ENCODE measurements at regions not wholly inside any gene's neighbourhood (a gene's known extent, or its start where the extent isn't known, plus 50 kb on each side); places are given as distances from the start of the nearest gene placed in this dataset.

DNA sequence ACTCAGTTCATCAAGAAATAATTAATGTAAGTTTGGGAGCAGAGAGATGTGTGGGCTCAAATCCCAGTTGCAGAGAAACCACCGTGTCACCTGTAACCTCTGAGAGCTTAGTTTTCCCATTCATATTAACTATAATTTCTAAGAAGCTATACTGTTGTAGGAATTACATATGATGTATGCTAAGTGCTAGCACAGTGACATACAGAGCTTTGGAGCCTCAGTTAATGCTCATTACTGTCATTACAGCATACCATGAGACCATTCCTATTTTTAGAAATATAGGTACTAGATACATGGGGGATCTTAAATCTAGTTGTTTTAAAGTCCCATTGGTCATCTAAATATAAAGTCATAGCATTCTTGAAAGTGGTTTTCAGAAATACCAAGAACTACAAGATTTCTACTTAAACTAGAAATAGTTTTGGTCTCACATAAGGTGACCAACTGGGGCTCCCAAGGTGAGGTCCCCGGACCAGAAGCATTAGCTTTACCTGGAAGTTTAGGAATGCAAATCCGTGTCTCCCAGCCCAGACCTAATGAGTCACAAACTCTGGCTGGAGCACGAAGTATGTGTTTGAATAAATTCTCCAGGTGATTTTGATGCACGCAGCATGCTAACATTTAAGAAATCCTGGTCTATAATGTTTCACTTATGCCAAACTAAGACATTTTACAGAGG, 144.6 kb downstream of the LACC1 start:
- DNase-seq, result no peak
- no peaks in the 10 kb centered on the region for H3K36me3 ChIP-seq
- intact Hi-C loops (cut with DNase I), result no loop called here
- no peaks in the 10 kb centered on the region for H3K9me3 ChIP-seq
- no peak overlapping the region for H3K27ac ChIP-seq
- no peaks in the 10 kb centered on the region for H3K27me3 ChIP-seq
- 92% methylated on average over 5 of the region's 5 CpGs for WGBS, 2 donors
- TF ChIP-seq CTCF (IDR thresholded peaks at IDR 0.05), result no peak
- TF ChIP-seq POLR2AphosphoS5 (IDR thresholded peaks at IDR 0.05), result no peak
- H3K4me3 ChIP-seq, result no peak overlapping the region
- no peaks in the 10 kb centered on the region for H3K4me1 ChIP-seq

DNA sequence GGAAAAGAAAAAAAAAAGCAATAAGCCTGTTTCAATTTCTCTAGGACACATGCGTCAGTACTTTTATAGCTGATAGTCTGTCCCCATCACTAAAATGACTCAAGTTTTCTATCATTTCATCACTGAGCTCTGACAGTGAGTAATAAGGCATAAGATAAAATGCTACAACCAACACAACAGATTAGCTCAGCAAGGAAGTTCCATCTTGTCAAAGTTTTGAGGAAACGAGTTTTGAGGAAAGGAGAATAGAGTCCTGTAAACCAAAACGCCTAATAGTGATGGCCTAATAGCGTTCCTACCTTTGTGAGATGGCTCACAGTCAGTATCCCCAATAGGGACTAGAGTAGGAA, 145.1 kb downstream of the LACC1 start:
- Histone ChIP-seq H3K27ac (no peak overlapping the region), H3K4me3 (no peak overlapping the region), H3K4me1 (peaks cover 0 to 2% (median 0%) of the 10 kb centered on the region in 4 donors), H3K9me3 (no peaks in the 10 kb centered on the region), H3K36me3 (no peaks in the 10 kb centered on the region), H3K27me3 (no peaks in the 10 kb centered on the region)
- intact Hi-C loops (cut with DNase I), result no loop called here
- TF ChIP-seq POLR2A (IDR thresholded peaks at IDR 0.05), result no peak
- TF ChIP-seq CTCF (IDR thresholded peaks at IDR 0.05), result no peak
- no peak for TF ChIP-seq POLR2AphosphoS5 (IDR thresholded peaks at IDR 0.05)
- TF ChIP-seq EP300 (IDR thresholded peaks at IDR 0.05), result no peak
- WGBS, 2 donors, result 70 to 85% methylated on average over 4 of the region's 4 CpGs
- no peak for DNase-seq

DNA sequence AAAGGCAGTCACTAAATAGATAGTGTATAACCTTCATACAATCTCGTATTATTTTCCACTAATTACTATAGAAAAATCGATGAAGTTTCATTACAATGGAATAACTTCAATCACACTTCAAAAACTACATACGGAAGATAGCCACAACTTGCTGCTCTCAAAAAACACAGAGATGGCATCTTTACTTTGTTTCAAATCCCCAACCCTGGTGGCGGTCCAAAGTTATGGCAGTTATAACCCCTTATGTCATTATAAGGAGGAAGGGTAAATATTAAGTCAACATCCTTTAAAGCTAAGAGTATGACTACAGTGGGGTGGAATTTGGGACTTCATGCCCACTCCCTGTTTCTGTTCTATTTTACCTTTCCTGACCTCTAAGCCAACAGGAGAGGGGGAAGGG, 146.5 kb downstream of the LACC1 start:
- Histone ChIP-seq H3K27ac (no peak overlapping the region), H3K9me3 (no peaks in the 10 kb centered on the region), H3K4me3 (no peak overlapping the region), H3K27me3 (no peaks in the 10 kb centered on the region), H3K4me1 (peaks cover 0 to 14% (median 3%) of the 10 kb centered on the region in 4 donors), H3K36me3 (no peaks in the 10 kb centered on the region)
- DNase-seq, result no peak
- intact Hi-C loops (cut with DNase I), result no loop called here
- WGBS, 2 donors, result 91 to 94% methylated on average over 4 of the region's 4 CpGs
- TF ChIP-seq POLR2A (IDR thresholded peaks at IDR 0.05) (no peak), EP300 (IDR thresholded peaks at IDR 0.05) (no peak), CTCF (IDR thresholded peaks at IDR 0.05) (no peak), POLR2AphosphoS5 (IDR thresholded peaks at IDR 0.05) (no peak)

DNA sequence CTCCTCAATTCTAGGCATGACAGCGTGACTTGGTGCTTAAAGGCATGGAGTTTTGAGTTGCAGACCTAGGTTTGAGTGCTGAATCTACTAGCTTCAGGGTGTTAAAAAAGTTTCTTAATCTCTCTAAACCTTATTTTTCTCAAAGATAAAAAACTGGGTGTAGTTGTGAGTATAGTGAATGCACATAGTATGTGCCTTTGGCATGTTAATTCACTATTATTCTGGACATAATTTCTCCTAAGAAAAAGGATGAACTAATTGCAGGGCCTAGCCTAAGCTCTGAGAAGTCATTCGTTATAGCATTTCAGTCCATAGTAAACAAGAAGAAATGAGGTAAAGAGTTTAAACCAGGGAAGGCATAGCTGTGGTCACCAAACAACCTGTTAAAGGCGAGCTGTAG, 149.0 kb downstream of the LACC1 start:
- 90 to 94% methylated on average over 3 of the region's 3 CpGs for WGBS, 2 donors
- intact Hi-C loops (cut with DNase I), result no loop called here

More for the DNA sequence above, 149.0 kb downstream of the LACC1 start:
- no peak for TF ChIP-seq POLR2A (IDR thresholded peaks at IDR 0.05)
- TF ChIP-seq CTCF (IDR thresholded peaks at IDR 0.05), result no peak
- no peak for TF ChIP-seq POLR2AphosphoS5 (IDR thresholded peaks at IDR 0.05)
- TF ChIP-seq EP300 (IDR thresholded peaks at IDR 0.05), result no peak
- Histone ChIP-seq H3K27ac (no peak overlapping the region), H3K9me3 (no peaks in the 10 kb centered on the region), H3K4me1 (peaks cover 0 to 14% (median 3%) of the 10 kb centered on the region in 4 donors), H3K36me3 (no peaks in the 10 kb centered on the region), H3K27me3 (no peaks in the 10 kb centered on the region), H3K4me3 (no peak overlapping the region)
- DNase-seq, result no peak

All from sigmoid colon (tissue), 6 donors.